Liver (tissue), 8 donors: ENCODE measurements at regions not wholly inside any gene's neighbourhood (a gene's known extent, or its start where the extent isn't known, plus 50 kb on each side); places are given as distances from the start of the nearest gene placed in this dataset.

Source experiments
- DNase-seq: peaks from one replicate; pipeline ENCODE4 v3.0.0-alpha.2; 2017; ENCODE audit warnings: low spot score
- H3K27ac ChIP-seq, 2 donors: one replicate each; pipeline ENCODE4 v1.7.0; 2013; ENCODE audit warnings: inconsistent platforms in 2 of 2, low read length in 2 of 2, control low read depth in 1 of 2, low read depth in 1 of 2, mild to moderate bottlenecking in 1 of 2
- H3K27me3 ChIP-seq, 4 donors: one replicate each; pipeline versions ENCODE4 v1.6.1 to v1.7.0; 2013; ENCODE audit warnings: low read length in 3 of 4, inconsistent platforms in 1 of 4, mild to moderate bottlenecking in 1 of 4, moderate library complexity in 1 of 4; ENCODE audit not compliant: control insufficient read depth in 4 of 4, insufficient read depth in 4 of 4
- H3K36me3 ChIP-seq, 4 donors: one replicate each; pipeline versions ENCODE4 v1.6.1 to v1.7.0; 2013; ENCODE audit warnings: low read length in 3 of 4, mild to moderate bottlenecking in 3 of 4, low read depth in 1 of 4, moderate library complexity in 1 of 4; ENCODE audit not compliant: control insufficient read depth in 4 of 4, insufficient read depth in 3 of 4
- H3K4me1 ChIP-seq, 4 donors: one replicate each; pipeline versions ENCODE4 v1.6.1 to v1.7.0; 2013; ENCODE audit warnings: low read length in 3 of 4, mild to moderate bottlenecking in 3 of 4, moderate library complexity in 1 of 4; ENCODE audit not compliant: control insufficient read depth in 4 of 4, insufficient read depth in 4 of 4
- H3K4me3 ChIP-seq, 3 donors: one replicate each; pipeline versions ENCODE4 v1.6.1 to v1.7.0; 2013; ENCODE audit warnings: low read length in 3 of 3, control low read depth in 1 of 3, low read depth in 1 of 3, mild to moderate bottlenecking in 1 of 3
- H3K9ac ChIP-seq, 2 donors: one replicate each; pipeline ENCODE4 v1.7.0; 2013; ENCODE audit warnings: low read length in 2 of 2, mild to moderate bottlenecking in 2 of 2, moderate library complexity in 2 of 2, control low read depth in 1 of 2, low read depth in 1 of 2
- H3K9me3 ChIP-seq, 4 donors: one replicate each; pipeline versions ENCODE4 v1.6.1 to v1.7.0; 2013; ENCODE audit warnings: low read length in 3 of 4; ENCODE audit not compliant: control insufficient read depth in 4 of 4
- ATF3 ChIP-seq: IDR thresholded peaks from 2 replicates; pipeline ENCODE4 v1.6.1; 2016; ENCODE audit warnings: antibody characterized with exemption
- CTCF ChIP-seq: fragments of 150-350 bp; IDR thresholded peaks from 2 replicates; pipeline ENCODE4 v1.5.1; 2017; ENCODE audit warnings: improper control_type of control experiment, low read depth, low read length; ENCODE audit not compliant: missing input control
- EGR1 ChIP-seq, 2 donors: IDR thresholded peaks; 2 replicates each; pipeline ENCODE4 v1.6.1; 2016 to 2018; ENCODE audit warnings: antibody characterized with exemption in 2 of 2, low read depth in 2 of 2
- FOXA1 ChIP-seq: IDR thresholded peaks from 2 replicates; pipeline ENCODE4 v1.6.1; 2016; ENCODE audit warnings: antibody characterized with exemption
- FOXA2 ChIP-seq: IDR thresholded peaks from 2 replicates; pipeline ENCODE4 v1.6.1; 2016; ENCODE audit warnings: antibody characterized with exemption
- GABPA ChIP-seq, 2 donors: IDR thresholded peaks in 1 of 2; conservative IDR thresholded peaks in 1 of 2; 2 replicates each; pipeline ENCODE4 v1.6.1; 2016; ENCODE audit warnings: antibody characterized with exemption in 2 of 2, mild to moderate bottlenecking in 1 of 2, moderate library complexity in 1 of 2
- HNF4A ChIP-seq, 2 donors: conservative IDR thresholded peaks; 2 replicates each; pipeline ENCODE4 v1.6.1; 2016; ENCODE audit warnings: antibody characterized with exemption in 2 of 2, mild to moderate bottlenecking in 2 of 2
- HNF4G ChIP-seq: IDR thresholded peaks from 2 replicates; pipeline ENCODE4 v1.6.1; 2016; ENCODE audit warnings: antibody characterized with exemption
- JUND ChIP-seq, 2 donors: IDR thresholded peaks; 2 replicates each; pipeline ENCODE4 v1.6.1; 2016; ENCODE audit warnings: antibody characterized with exemption in 2 of 2
- MAX ChIP-seq: IDR thresholded peaks from 2 replicates; pipeline ENCODE4 v1.6.1; 2016; ENCODE audit warnings: antibody characterized with exemption
- NR2F2 ChIP-seq: IDR thresholded peaks from 2 replicates; pipeline ENCODE4 v1.6.1; 2016; ENCODE audit warnings: antibody characterized with exemption
- RAD21 ChIP-seq, 2 donors: IDR thresholded peaks; 2 replicates each; pipeline ENCODE4 v1.6.1; 2016; ENCODE audit warnings: antibody characterized with exemption in 2 of 2, mild to moderate bottlenecking in 2 of 2
- REST ChIP-seq: IDR thresholded peaks from 2 replicates; pipeline ENCODE4 v1.6.1; 2016; ENCODE audit warnings: antibody characterized with exemption, mild to moderate bottlenecking
- RXRA ChIP-seq, 2 donors: IDR thresholded peaks; 2 replicates each; pipeline ENCODE4 v1.6.1; 2017 to 2018; ENCODE audit warnings: antibody characterized with exemption in 2 of 2, mild to moderate bottlenecking in 1 of 2
- SP1 ChIP-seq: IDR thresholded peaks from 2 replicates; pipeline ENCODE4 v1.6.1; 2018; ENCODE audit warnings: antibody characterized with exemption, mild to moderate bottlenecking
- TAF1 ChIP-seq: conservative IDR thresholded peaks from 2 replicates; pipeline ENCODE4 v1.6.1; 2016; ENCODE audit warnings: antibody characterized with exemption, mild to moderate bottlenecking
- WGBS: extraction: QIAGEN DNeasy Blood & Tissue Kit; methylation state at CpG from one replicate; pipeline ENCODE4 v1.1.7; 2013; 5-methylcytosine and 5-hydroxymethylcytosine counted together
- donor health status: healthy.
- donor health status: healthy.
- donor health status: healthy.
- donor health status: healthy.
- donor health status: healthy.

- Histone ChIP-seq H3K4me3 (no peak overlapping the region), H3K27me3 (no peaks in the 10 kb centered on the region), H3K9me3 (no peaks in the 10 kb centered on the region), H3K4me1 (no peaks in the 10 kb centered on the region), H3K36me3 (no peaks in the 10 kb centered on the region), H3K27ac (no peak overlapping the region), H3K9ac (no peak overlapping the region)
- 89% methylated on average over 4 of the region's 4 CpGs for WGBS
- TF ChIP-seq HNF4A (conservative IDR thresholded peaks at IDR 0.05) (no peak), NR2F2 (no peak), GABPA (IDR thresholded peaks at IDR 0.05 in 1 of 2, conservative IDR thresholded peaks at IDR 0.05 in 1 of 2) (no peak), REST (no peak), JUND (IDR thresholded peaks at IDR 0.05) (no peak), FOXA2 (no peak)
- DNase-seq: no peak
Observed at GRCh38 chr3:29067007-29067406, 213.9 kb upstream of the RBMS3 start.

GRCh38 chr3:29070959-29071634 is 209.8 kb upstream of the RBMS3 start:
- no peaks in the 10 kb centered on the region for H3K36me3 ChIP-seq
- no peak overlapping the region for H3K4me3 ChIP-seq
- no peaks in the 10 kb centered on the region for H3K4me1 ChIP-seq
- no peak overlapping the region for H3K9ac ChIP-seq
- H3K9me3 ChIP-seq: no peaks in the 10 kb centered on the region
- H3K27ac ChIP-seq: no peak overlapping the region
- WGBS: 68% methylated on average over 3 of the region's 3 CpGs
- TF ChIP-seq JUND (IDR thresholded peaks at IDR 0.05) (no peak), EGR1 (IDR thresholded peaks at IDR 0.05; ENCODE audit: low read depth in 2 of 2) (no peak)
- DNase-seq: no peak
- no peaks in the 10 kb centered on the region for H3K27me3 ChIP-seq

GRCh38 chr3:29072611-29073010 is 208.3 kb upstream of the RBMS3 start:
- Histone ChIP-seq H3K9ac (no peak overlapping the region), H3K9me3 (no peaks in the 10 kb centered on the region), H3K4me1 (no peaks in the 10 kb centered on the region), H3K27ac (no peak overlapping the region), H3K4me3 (no peak overlapping the region), H3K27me3 (no peaks in the 10 kb centered on the region), H3K36me3 (no peaks in the 10 kb centered on the region)
- WGBS: 66% methylated on average over 1 of the region's 1 CpG
- no peak for TF ChIP-seq RXRA (IDR thresholded peaks at IDR 0.05)
- no peak for DNase-seq

GRCh38 chr3:29077356-29077755 is 203.5 kb upstream of the RBMS3 start:
- Histone ChIP-seq H3K9ac (no peak overlapping the region), H3K27me3 (no peaks in the 10 kb centered on the region), H3K9me3 (no peaks in the 10 kb centered on the region), H3K4me1 (no peaks in the 10 kb centered on the region), H3K4me3 (no peak overlapping the region), H3K36me3 (no peaks in the 10 kb centered on the region), H3K27ac (no peak overlapping the region)
- 70% methylated on average over 2 of the region's 2 CpGs for whole genome bisulfite sequencing
- DNase-seq: no peak
- TF ChIP-seq FOXA2: no peak
- no peak for TF ChIP-seq MAX
- no peak for TF ChIP-seq HNF4A (conservative IDR thresholded peaks at IDR 0.05)
- no peak for TF ChIP-seq CTCF
- TF ChIP-seq GABPA (IDR thresholded peaks at IDR 0.05 in 1 of 2, conservative IDR thresholded peaks at IDR 0.05 in 1 of 2): no peak
- no peak for TF ChIP-seq FOXA1
- TF ChIP-seq RAD21 (IDR thresholded peaks at IDR 0.05): no peak
- TF ChIP-seq EGR1 (IDR thresholded peaks at IDR 0.05; ENCODE audit: low read depth in 2 of 2): no peak
- TF ChIP-seq TAF1: no peak
- no peak for TF ChIP-seq ATF3
- no peak for TF ChIP-seq SP1
- TF ChIP-seq JUND (IDR thresholded peaks at IDR 0.05): no peak
- TF ChIP-seq HNF4G: no peak
